OCI-LY7 (cell line): ENCODE measurements at regions not wholly inside any gene's neighbourhood (a gene's known extent, or its start where the extent isn't known, plus 50 kb on each side); places are given as distances from the start of the nearest gene placed in this dataset.

ENCODE experiments used
- BruUV-seq: library from RNA; stranded (reverse); fragments of 400-500 nt; replicated peaks from 2 replicates; lab custom pipeline; 2021; lab: Mats Ljungman, UMichigan
- CTCF ChIA-PET: fragments of 300-600 bp; sonication (Branson Sonifier 250); formaldehyde crosslinking; loops from one replicate; lab custom pipeline; 2022; ENCODE audit warnings: antibody characterized with exemption; ENCODE audit not compliant: unreplicated experiment; lab: Charles Lee
- POLR2A ChIA-PET: fragments of 300-600 bp; sonication (Branson Sonifier 250); formaldehyde crosslinking; loops from one replicate; lab custom pipeline; 2022; ENCODE audit warnings: antibody characterized with exemption; lab: Charles Lee
- DNase-seq: peaks from one replicate; pipeline ENCODE4 v3.0.0-alpha.2; 2015; ENCODE audit warnings: low spot score
- H2AFZ ChIP-seq: fragments of 200-600 bp; sonication (generic), shearing (Covaris generic); 2 replicates; pipeline ENCODE4 v1.6.1; 2014; ENCODE audit warnings: mild to moderate bottlenecking, antibody characterized with exemption, low read length, moderate library complexity
- H3K27ac ChIP-seq: fragments of 200-600 bp; sonication (generic); 2 replicates; pipeline ENCODE4 v1.5.1; 2014; ENCODE audit warnings: mixed run types, low read depth, mild to moderate bottlenecking, moderate library complexity, low read length, inconsistent platforms; ENCODE audit not compliant: poor library complexity, severe bottlenecking
- H3K36me3 ChIP-seq: fragments of 200-600 bp; sonication (generic); 2 replicates; pipeline ENCODE4 v1.6.1; 2014; ENCODE audit warnings: mild to moderate bottlenecking, antibody characterized with exemption, low read length, moderate library complexity, mixed read lengths; ENCODE audit not compliant: insufficient read depth
- H3K4me1 ChIP-seq: fragments of 200-600 bp; sonication (generic); 2 replicates; pipeline ENCODE4 v1.5.1; 2014; ENCODE audit warnings: mild to moderate bottlenecking, low read length; ENCODE audit not compliant: insufficient read depth, poor library complexity, severe bottlenecking
- H3K4me2 ChIP-seq: fragments of 200-600 bp; sonication (generic); 2 replicates; pipeline ENCODE4 v1.6.1; 2014; ENCODE audit warnings: mild to moderate bottlenecking, low read length
- H3K4me3 ChIP-seq: fragments of 200-600 bp; sonication (generic); 2 replicates; pipeline ENCODE4 v1.5.1; 2014; ENCODE audit warnings: mild to moderate bottlenecking, low read depth, low read length; ENCODE audit not compliant: poor library complexity, severe bottlenecking
- H3K79me2 ChIP-seq: fragments of 200-600 bp; sonication (generic); 2 replicates; pipeline ENCODE4 v1.6.1; 2016; ENCODE audit warnings: low read depth, mild to moderate bottlenecking, low read length, moderate library complexity, mixed read lengths; ENCODE audit not compliant: insufficient read depth
- H3K9me2 ChIP-seq: fragments of 200-600 bp; sonication (generic); 2 replicates; pipeline ENCODE4 v1.6.1; 2016; ENCODE audit warnings: mild to moderate bottlenecking, low read length, mixed read lengths; ENCODE audit not compliant: insufficient read depth
- H3K9me3 ChIP-seq: fragments of 200-600 bp; sonication (generic); 2 replicates; pipeline ENCODE4 v1.6.1; 2014; ENCODE audit warnings: mild to moderate bottlenecking, mixed run types, low read length, mixed read lengths
- H4K20me1 ChIP-seq: fragments of 200-600 bp; sonication (generic); 2 replicates; pipeline ENCODE4 v1.6.1; 2014; ENCODE audit warnings: mild to moderate bottlenecking, antibody characterized with exemption, low read length, moderate library complexity, mixed read lengths; ENCODE audit not compliant: insufficient read depth
- CTCF ChIP-seq: fragments of 200-600 bp; sonication (generic); conservative IDR thresholded peaks from 2 replicates; pipeline ENCODE4 v1.5.1; 2014; ENCODE audit warnings: mild to moderate bottlenecking, antibody characterized with exemption, low read length, moderate library complexity, mixed read lengths
- EZH2phosphoT487 ChIP-seq: fragments of 200-600 bp; sonication (generic); IDR thresholded peaks from 2 replicates; pipeline ENCODE4 v1.6.1; 2018; ENCODE audit warnings: low read depth, borderline replicate concordance, mild to moderate bottlenecking, mixed run types, antibody characterized with exemption, low read length, moderate library complexity, mixed read lengths
- intact Hi-C: fragments of 100-400 bp; cut with micrococcal nuclease; formaldehyde crosslinking; loops from one replicate; pipeline ENCODE4 v1.10.0; 2022; ENCODE audit not compliant: unreplicated experiment

GRCh38 chr7:67847092-67847787 is 850.6 kb downstream of the TYW1 start:
- no peaks in the 10 kb centered on the region for H4K20me1 ChIP-seq
- no peaks in the 10 kb centered on the region for H3K4me1 ChIP-seq
- no peak overlapping the region for H3K4me3 ChIP-seq
- H2AFZ ChIP-seq: no peak overlapping the region
- ChIA-PET POLR2A (interaction anchor here (0.5 kb wide), 1 partner anchor 25 kb away, joined by 3 read pairs; no protein-coding TSS in a partner anchor), CTCF (no interaction called here)
- no peak overlapping the region for H3K27ac ChIP-seq
- TF ChIP-seq EZH2phosphoT487: no peak
- TF ChIP-seq CTCF: no peak
- intact Hi-C loops: no loop called here
- no peak overlapping the region for H3K4me2 ChIP-seq
- DNase-seq: no peak
- H3K9me2 ChIP-seq: no peaks in the 10 kb centered on the region
- no peaks in the 10 kb centered on the region for H3K9me3 ChIP-seq
- no TSS peak for BruUV-seq
- H3K79me2 ChIP-seq: no peaks in the 10 kb centered on the region
- H3K36me3 ChIP-seq: no peaks in the 10 kb centered on the region

- intact Hi-C loops: no loop called here
- CTCF ChIA-PET: no interaction called here
Measured at GRCh38 chr7:67854221-67855178, 857.9 kb downstream of the TYW1 start.

More at GRCh38 chr7:67854221-67855178, 857.9 kb downstream of the TYW1 start:
- H3K36me3 ChIP-seq: no peaks in the 10 kb centered on the region
- no TSS peak for BruUV-seq
- H3K9me3 ChIP-seq: no peaks in the 10 kb centered on the region
- TF ChIP-seq EZH2phosphoT487 (no peak), CTCF (no peak)
- H2AFZ ChIP-seq: no peak overlapping the region
- H3K4me1 ChIP-seq: no peaks in the 10 kb centered on the region
- no peak overlapping the region for H3K4me2 ChIP-seq
- H3K4me3 ChIP-seq: no peak overlapping the region
- no peak overlapping the region for H3K27ac ChIP-seq
- H4K20me1 ChIP-seq: no peaks in the 10 kb centered on the region
- no peaks in the 10 kb centered on the region for H3K9me2 ChIP-seq
- no peaks in the 10 kb centered on the region for H3K79me2 ChIP-seq
- no peak for DNase-seq
- POLR2A ChIA-PET: no interaction called here
